ENCODE measurements at regions not wholly inside any gene's neighbourhood (a gene's known extent, or its start where the extent isn't known, plus 50 kb on each side); places are given as distances from the start of the nearest gene placed in this dataset.
"Not testable (repeated sequence)": the region's sequence is repeated elsewhere in the genome, so short reads cannot be mapped to it uniquely, and the experiment has no call there.

GRCh38 chr6:149139782-149140136 lies 177.8 kb upstream of the TAB2 start:
- no peak for DNase-seq (ENCODE audit: extremely low read depth, low read depth)

GRCh38 chr6:149140137-149140909 lies 177.2 kb upstream of the TAB2 start:
- DNase-seq (ENCODE audit: extremely low read depth, low read depth), result no peak
- no peak for TF ChIP-seq CTCF (IDR thresholded peaks at IDR 0.05; ENCODE audit: low read depth, low read length)

More at GRCh38 chr6:149139782-149140136, 177.8 kb upstream of the TAB2 start:
- no peak for TF ChIP-seq CTCF (IDR thresholded peaks at IDR 0.05; ENCODE audit: low read depth, low read length)

- DNase-seq (ENCODE audit: extremely low read depth, low read depth), result no peak
- no peak for TF ChIP-seq CTCF (IDR thresholded peaks at IDR 0.05; ENCODE audit: low read depth, low read length)
Measured at GRCh38 chr6:149140910-149141290, 176.6 kb upstream of the TAB2 start.

GRCh38 chr6:149142924-149143429 lies 174.5 kb upstream of the TAB2 start:
- no peak for DNase-seq (ENCODE audit: extremely low read depth, low read depth)
- TF ChIP-seq CTCF (IDR thresholded peaks at IDR 0.05; ENCODE audit: low read depth, low read length), result no peak

GRCh38 chr6:149145800-149146199 lies 171.7 kb upstream of the TAB2 start:
- DNase-seq (ENCODE audit: extremely low read depth, low read depth), result not testable (repeated sequence)

- no peak for TF ChIP-seq CTCF (IDR thresholded peaks at IDR 0.05; ENCODE audit: low read depth, low read length)
- no peak for DNase-seq (ENCODE audit: extremely low read depth, low read depth)
Measured at GRCh38 chr6:149147195-149147594, 170.3 kb upstream of the TAB2 start.

- no peak for DNase-seq (ENCODE audit: extremely low read depth, low read depth)
- no peak for TF ChIP-seq CTCF (IDR thresholded peaks at IDR 0.05; ENCODE audit: low read depth, low read length)
Measured at GRCh38 chr6:149147938-149148718, 169.4 kb upstream of the TAB2 start.
